DMS 273 treated with DMSO at 0.1 percent for 48 hours (cell line): ENCODE measurements at regions not wholly inside any gene's neighbourhood (a gene's known extent, or its start where the extent isn't known, plus 50 kb on each side); places are given as distances from the start of the nearest gene placed in this dataset.

ENCODE experiments used
- DNase-seq: peaks from one replicate; lab custom pipeline; 2025; lab: John Stamatoyannopoulos, UW

GRCh38 chr11:127219704-127220103 is 219.1 kb upstream of the KIRREL3 start:
- DNase-seq, result no peak

DNA sequence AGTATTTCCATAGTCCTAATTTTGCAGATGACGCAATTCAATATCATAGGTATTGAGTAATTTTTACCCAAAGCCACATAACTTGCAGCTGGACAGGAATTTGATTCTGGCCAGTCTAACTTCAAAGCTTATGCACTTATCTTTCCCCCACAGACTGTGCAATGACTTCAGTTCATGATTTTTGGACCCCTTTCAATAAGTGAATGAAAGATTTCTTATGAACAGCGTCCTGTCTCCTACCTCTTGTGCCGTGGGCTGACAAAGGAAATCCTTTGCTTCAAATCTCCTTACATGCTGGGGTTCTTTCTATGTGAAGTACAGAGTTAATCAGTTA is 217.7 kb upstream of the KIRREL3 start:
- DNase-seq, result no peak

DNA sequence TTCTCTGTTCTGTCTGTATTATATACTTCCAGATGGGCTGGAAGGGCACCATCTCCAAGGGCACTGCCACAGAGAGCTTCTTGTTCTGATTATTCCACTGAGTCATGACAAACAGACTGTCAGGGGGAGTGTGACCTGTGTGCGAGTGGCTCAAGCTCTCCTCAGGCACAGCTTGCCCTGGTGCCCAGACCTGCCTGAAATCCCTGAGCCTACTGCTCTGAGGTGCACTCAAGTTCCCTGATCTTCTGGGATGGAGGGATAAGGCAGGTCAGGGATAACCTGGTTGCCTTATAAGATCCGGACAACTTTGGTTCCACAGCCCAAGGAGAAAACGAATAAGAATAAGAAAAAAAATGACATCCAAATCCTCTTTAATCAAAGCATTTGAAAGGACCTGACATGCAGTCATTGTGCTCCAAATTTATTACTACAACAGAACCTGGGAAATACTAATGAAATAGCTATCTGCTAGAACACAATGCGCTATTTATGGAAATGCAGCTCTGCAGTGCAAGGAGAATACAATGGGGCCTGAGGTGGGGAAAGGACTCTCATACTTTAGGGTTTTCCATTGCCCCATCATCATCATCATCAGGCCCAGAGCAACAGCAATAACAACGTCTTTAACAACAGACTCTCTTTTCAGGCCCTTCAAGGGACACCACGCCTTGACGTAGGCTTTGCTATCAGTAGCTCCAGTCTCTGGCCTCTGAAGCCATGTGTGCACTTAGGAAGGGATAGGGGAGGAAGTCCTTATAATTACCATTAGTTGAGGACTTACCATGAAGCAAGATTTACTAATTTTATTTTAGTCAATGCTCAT is 217.1 kb upstream of the KIRREL3 start:
- DNase-seq, result no peak

GRCh38 chr11:127205688-127206217 is 205.2 kb upstream of the KIRREL3 start:
- no peak for DNase-seq

GRCh38 chr11:127203490-127203889 is 202.9 kb upstream of the KIRREL3 start:
- no peak for DNase-seq

DNA sequence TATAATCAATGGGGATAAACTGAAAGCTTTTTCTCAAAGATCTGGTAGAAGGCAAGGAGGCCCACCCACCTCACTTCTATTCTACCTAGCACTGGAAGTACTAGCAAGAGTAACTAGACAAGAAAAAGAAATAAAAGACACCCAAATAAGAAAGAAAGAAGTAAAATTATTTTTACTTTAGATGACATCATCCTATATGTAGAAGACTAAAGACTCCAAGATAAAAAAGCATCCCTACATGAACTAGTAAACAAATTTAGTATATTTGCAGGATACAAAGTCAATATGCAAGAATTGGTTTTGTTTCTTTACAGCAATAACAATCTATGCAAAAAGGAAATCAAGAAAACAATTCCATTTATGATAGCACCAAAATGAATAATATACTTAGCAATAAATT is 201.5 kb upstream of the KIRREL3 start:
- no peak for DNase-seq

GRCh38 chr11:127199306-127199801 is 198.8 kb upstream of the KIRREL3 start:
- DNase-seq, result no peak

- no peak for DNase-seq
Observed at GRCh38 chr11:127195501-127196120, 195.0 kb upstream of the KIRREL3 start.

DNA sequence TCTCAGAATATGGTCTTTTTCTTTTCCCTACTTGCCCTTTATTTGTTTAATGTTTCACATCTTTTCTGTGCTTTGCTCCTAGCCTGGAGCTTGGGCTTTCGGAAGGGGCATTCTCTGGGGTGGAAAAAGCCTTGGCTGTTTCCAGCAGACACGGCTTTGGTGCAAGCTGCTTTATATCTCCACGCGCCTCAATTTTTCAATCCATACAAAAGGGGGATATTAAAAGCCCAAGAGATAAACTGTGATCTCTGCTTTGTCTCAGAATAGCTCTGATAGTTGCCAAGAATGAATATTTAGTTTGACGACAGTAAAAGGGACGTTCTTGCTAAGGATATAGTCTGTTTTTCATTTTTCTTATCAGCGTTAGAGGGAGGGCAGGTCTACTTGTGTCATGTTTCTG is 194.0 kb upstream of the KIRREL3 start:
- no peak for DNase-seq

DNA sequence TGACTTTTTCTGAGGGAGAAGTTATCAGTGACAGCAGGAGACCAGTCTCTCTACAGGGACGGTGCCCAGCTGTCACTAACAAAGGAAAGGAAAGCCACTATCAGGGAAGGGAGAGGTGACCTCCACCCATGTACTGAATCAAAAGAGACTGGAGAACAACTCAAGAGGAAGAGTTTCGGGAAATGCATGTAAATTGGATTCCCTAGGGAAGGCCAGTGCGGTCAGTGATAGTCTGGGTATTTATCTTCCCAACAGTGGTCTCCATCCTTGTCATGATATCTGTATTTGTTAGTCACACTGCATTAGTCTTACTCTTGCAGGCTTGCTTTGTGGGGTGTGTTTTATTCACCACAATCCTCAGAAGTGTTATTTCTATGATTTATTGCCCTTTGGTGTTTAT is 193.4 kb upstream of the KIRREL3 start:
- DNase-seq, result no peak

DNA sequence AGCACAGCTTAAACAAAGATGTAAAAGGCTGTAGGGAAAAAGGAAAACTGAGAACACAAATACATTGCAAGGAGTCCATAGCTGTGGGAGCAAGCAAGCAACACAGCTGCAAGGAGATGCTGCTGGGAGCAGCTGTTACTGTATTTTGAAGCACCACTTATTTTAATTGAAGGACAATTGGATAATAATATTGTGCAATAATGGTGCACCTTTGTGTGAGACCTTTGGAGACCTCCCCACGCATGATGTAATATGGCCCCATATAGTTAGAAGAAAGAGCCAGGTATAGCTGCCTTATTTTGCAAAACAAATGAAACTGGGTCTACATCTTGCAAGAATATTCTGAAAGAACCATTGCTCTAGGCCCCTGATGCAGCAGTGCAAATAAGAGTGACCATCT is 191.1 kb upstream of the KIRREL3 start:
- no peak for DNase-seq

DNA sequence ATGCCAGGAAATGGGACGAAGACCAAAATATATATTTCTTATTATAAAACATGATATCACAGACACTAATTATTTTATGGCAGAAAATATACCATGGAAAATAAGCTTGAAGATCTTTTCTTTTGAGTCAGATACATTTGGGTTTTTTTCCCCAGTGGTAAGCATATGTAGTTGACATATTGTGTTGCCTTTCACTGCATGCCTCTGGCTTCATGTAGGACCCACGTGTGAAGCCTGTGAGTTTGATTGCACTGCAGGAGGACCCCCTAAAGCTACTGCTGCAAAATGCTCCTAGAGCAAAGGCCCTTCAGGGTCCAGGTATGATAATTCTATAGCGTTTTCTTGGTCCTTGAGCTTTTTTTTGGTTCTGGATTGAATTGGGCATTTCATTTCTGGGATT is 190.7 kb upstream of the KIRREL3 start:
- no peak for DNase-seq

GRCh38 chr11:127182586-127183203 is 182.1 kb upstream of the KIRREL3 start:
- no peak for DNase-seq

DNA sequence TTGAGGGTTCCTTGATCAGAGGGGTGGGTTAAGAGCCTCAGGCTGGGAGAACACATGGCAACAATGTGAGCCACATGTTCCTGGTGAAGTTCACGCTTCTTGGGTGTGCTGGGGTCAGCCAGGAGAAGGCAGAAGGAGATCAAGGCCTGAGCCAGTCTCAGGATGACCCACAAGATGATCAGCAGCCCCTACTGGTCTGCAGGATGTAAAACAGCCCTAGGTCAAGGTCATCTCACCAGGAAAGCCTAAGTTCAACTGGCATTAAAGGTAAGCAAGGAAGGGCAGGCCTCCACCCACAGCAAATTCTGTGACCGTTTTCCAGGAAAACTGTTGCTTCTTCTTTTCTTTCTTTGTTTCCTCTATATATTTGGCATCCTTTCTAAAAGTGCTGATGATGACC is 156.7 kb upstream of the KIRREL3 start:
- DNase-seq, result no peak

DNA sequence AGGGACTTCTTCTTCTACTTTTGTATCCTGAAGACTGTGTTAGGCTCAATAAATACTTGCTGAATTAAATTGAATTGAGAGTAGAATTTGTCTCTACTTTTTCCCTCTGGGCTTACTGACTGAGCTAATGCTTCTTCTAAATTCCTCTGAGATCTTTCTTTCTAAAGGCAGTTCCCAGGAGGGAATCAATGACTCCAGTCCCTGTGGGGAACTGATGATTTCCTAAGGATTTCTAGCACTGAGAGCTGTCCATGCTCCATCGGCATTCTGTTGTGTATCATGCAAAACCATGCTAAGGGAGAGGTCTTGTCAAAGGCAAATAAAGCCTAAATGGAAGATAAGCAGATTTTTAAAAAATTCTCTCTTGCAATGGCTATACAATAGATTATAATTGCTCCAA is 148.8 kb upstream of the KIRREL3 start:
- no peak for DNase-seq

- DNase-seq, result no peak
Observed at GRCh38 chr11:127143251-127143650, 142.7 kb upstream of the KIRREL3 start.

DNA sequence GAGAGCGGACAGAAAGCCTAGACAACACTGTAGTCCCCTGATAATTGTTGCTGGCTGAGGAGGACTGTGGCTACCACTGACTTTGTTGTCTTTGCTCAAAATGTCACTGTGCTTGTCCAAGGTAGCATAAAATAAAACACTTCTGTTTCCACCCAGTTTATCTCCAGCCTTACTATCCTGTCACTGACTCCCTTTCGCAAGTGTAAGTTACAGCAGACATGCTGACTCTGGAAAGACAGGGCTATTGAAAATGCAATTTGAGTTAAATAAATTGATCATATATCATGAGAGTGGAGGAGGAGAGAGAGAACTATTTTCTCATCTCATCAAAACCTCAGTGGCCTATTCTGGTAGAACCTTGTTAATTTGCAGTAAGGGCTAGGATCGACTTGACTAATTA is 138.0 kb upstream of the KIRREL3 start:
- DNase-seq, result no peak

GRCh38 chr11:127137771-127138280 is 137.3 kb upstream of the KIRREL3 start:
- DNase-seq, result no peak

DNA sequence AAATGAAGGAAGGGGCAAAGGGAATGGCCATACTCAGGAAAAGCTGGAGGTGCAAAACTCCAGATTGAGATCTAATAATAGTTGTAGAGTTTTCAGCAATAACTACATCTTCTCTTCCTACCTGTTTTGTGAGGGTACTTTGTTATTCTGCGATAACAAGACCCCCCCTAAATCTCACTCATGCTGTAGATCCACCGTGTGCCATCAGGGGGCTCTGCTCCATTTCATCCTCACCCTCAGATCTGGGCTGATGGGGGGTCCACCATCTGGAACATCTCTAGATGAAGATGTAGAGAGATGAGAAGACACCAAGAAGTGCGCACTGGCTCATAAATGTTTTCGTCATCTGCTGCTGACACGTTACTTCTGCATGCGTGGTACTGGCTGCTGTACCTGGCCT is 135.9 kb upstream of the KIRREL3 start:
- no peak for DNase-seq

DNA sequence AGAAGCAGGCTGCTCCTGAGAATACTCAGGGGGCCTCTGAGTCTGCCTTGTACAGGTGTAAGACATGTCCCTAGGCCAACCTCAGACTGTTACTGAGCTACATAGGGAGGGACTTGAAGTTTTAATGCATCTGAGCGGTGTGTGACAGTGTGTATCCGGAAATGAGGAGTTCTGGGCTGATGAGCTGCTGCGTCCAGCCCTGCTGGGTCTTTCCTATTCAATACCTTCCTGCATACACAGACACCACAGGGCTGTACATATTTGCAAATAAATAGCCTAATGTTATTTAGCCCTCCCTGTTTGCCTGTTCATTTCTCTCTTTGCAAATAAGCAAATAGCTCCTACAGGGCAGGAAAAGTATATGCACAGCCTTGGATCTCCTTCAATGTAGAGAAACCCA is 134.7 kb upstream of the KIRREL3 start:
- no peak for DNase-seq

- no peak for DNase-seq
Observed at GRCh38 chr11:127133061-127133460, 132.5 kb upstream of the KIRREL3 start.

DNA sequence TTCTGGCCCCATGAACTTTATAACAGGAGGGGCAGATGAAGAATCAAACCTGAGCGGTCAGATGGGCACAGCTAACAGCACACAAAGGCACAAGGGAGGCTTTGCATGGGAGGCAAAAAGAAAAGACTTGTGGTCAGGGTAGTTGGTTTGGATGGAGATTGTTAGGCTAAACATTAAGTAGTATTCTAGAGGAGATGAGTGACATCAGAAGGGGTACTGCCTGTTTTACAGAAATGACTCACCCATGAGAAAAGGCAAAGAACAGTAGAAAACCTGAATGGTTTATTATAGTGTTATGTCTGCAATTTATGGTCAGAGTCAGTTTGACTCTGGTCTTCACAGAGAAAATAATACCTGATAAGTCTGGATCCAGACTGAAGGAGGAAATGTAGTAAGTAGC is 129.8 kb upstream of the KIRREL3 start:
- no peak for DNase-seq

DNA sequence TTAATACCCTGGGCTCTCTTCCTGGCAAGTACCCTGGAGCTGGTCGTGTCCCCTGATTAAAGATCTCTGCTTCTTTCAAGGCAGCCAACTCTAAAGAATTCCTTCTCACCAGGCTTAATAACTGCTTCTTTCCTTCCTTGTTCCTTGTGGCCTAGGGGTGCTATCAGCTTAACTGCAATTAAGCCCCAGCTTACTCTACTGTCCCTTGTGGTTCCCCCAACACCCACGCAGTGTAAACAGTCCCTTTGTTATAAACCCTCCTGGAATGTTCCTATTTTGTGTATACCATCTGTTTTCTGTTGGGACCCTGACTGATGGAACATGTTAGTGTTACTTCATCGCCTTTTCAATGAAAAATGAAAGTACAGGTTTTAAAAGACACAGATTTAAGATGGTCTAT is 126.4 kb upstream of the KIRREL3 start:
- DNase-seq, result no peak
